OCI-LY3 (cell line): ENCODE measurements at regions not wholly inside any gene's neighbourhood (a gene's known extent, or its start where the extent isn't known, plus 50 kb on each side); places are given as distances from the start of the nearest gene placed in this dataset.

Experiments
- H2AFZ ChIP-seq: fragments of 200-600, 300-600 bp; shearing (Covaris generic); 2 replicates; pipeline ENCODE4 v1.6.0; 2014; ENCODE audit warnings: antibody characterized with exemption, low read depth, low read length
- H3K27ac ChIP-seq: fragments of 200-600, 300-600 bp; sonication (generic); 2 replicates; pipeline ENCODE4 v1.5.1; 2014; ENCODE audit warnings: mild to moderate bottlenecking, low read length, moderate library complexity, mixed read lengths
- H3K27me3 ChIP-seq: fragments of 200-600, 300-600 bp; sonication (generic); 2 replicates; pipeline ENCODE4 v1.6.1; 2014; ENCODE audit warnings: low read depth, low read length, mixed read lengths
- H3K36me3 ChIP-seq: fragments of 200-600, 300-600 bp; sonication (generic); replicated peaks from 2 replicates; pipeline ENCODE3; 2014; ENCODE audit warnings: low read depth, low read length, mixed read lengths
- H3K4me1 ChIP-seq: fragments of 300-600, 200-600 bp; sonication (generic); 2 replicates; pipeline ENCODE4 v1.6.1; 2014; ENCODE audit warnings: low read length, mixed read lengths
- H3K4me2 ChIP-seq: fragments of 200-600, 300-600 bp; sonication (generic); 2 replicates; pipeline ENCODE4 v1.6.1; 2014; ENCODE audit warnings: low read length, mixed read lengths
- H3K4me3 ChIP-seq: fragments of 300-600, 200-600 bp; sonication (generic); 2 replicates; pipeline ENCODE4 v1.5.1; 2014; ENCODE audit warnings: antibody characterized with exemption, mild to moderate bottlenecking, low read length, moderate library complexity
- H3K79me2 ChIP-seq: fragments of 300-600, 200-600 bp; shearing (Covaris generic); 2 replicates; pipeline ENCODE4 v1.6.1; 2014; ENCODE audit warnings: mild to moderate bottlenecking, low read length, mixed read lengths
- H3K9ac ChIP-seq: fragments of 300-600, 200-600 bp; shearing (Covaris generic); 2 replicates; pipeline ENCODE4 v1.6.0; 2014; ENCODE audit warnings: mild to moderate bottlenecking, low read length, moderate library complexity
- H3K9me3 ChIP-seq: fragments of 200-600, 300-600 bp; shearing (Covaris generic); 2 replicates; pipeline ENCODE4 v1.6.1; 2014; ENCODE audit warnings: low read length, mixed read lengths; ENCODE audit not compliant: insufficient read depth
- H4K20me1 ChIP-seq: fragments of 200-600, 300-600 bp; sonication (generic); 2 replicates; pipeline ENCODE4 v1.6.1; 2016; ENCODE audit warnings: low read length, mixed read lengths; ENCODE audit not compliant: insufficient read depth
- CTCF ChIP-seq: fragments of 200-600, 300-600 bp; sonication (generic); IDR thresholded peaks from 2 replicates; pipeline ENCODE4 v1.5.1; 2014; ENCODE audit warnings: antibody characterized with exemption, low read length, low read depth
- EZH2phosphoT487 ChIP-seq: fragments of 200-600 bp; shearing (Covaris generic); IDR thresholded peaks from 2 replicates; pipeline ENCODE4 v1.6.1; 2018; ENCODE audit warnings: antibody characterized with exemption, mixed run types, low read depth

GRCh38 chr12:66905201-66905600, 226.3 kb upstream of the GRIP1 start:
- Histone ChIP-seq H3K4me1 (peaks cover 13% of the 10 kb centered on the region), H3K9ac (no peak overlapping the region), H3K4me3 (no peak overlapping the region), H3K9me3 (no peaks in the 10 kb centered on the region), H3K4me2 (no peak overlapping the region), H3K27ac (no peak overlapping the region), H3K36me3 (no peaks in the 10 kb centered on the region), H2AFZ (no peak overlapping the region), H4K20me1 (no peaks in the 10 kb centered on the region), H3K79me2 (no peaks in the 10 kb centered on the region), H3K27me3 (no peaks in the 10 kb centered on the region)
- TF ChIP-seq EZH2phosphoT487, result no peak
- TF ChIP-seq CTCF, result no peak

GRCh38 chr12:66910366-66910974, 231.6 kb upstream of the GRIP1 start:
- no peak overlapping the region for H3K9ac ChIP-seq
- H3K27me3 ChIP-seq, result no peaks in the 10 kb centered on the region
- no peaks in the 10 kb centered on the region for H3K9me3 ChIP-seq
- no peaks in the 10 kb centered on the region for H3K4me1 ChIP-seq
- no peak overlapping the region for H3K27ac ChIP-seq
- H3K4me3 ChIP-seq, result no peak overlapping the region
- no peaks in the 10 kb centered on the region for H4K20me1 ChIP-seq
- H2AFZ ChIP-seq, result no peak overlapping the region
- H3K79me2 ChIP-seq, result no peaks in the 10 kb centered on the region
- H3K36me3 ChIP-seq, result no peaks in the 10 kb centered on the region
- no peak overlapping the region for H3K4me2 ChIP-seq
- TF ChIP-seq CTCF (no peak), EZH2phosphoT487 (no peak)

- TF ChIP-seq EZH2phosphoT487 (no peak), CTCF (no peak)
- Histone ChIP-seq H3K27me3 (no peaks in the 10 kb centered on the region), H3K79me2 (no peaks in the 10 kb centered on the region), H3K4me1 (no peaks in the 10 kb centered on the region), H3K9ac (no peak overlapping the region), H3K4me3 (no peak overlapping the region), H3K36me3 (no peaks in the 10 kb centered on the region), H3K9me3 (no peaks in the 10 kb centered on the region), H3K27ac (no peak overlapping the region), H3K4me2 (no peak overlapping the region), H2AFZ (no peak overlapping the region), H4K20me1 (no peaks in the 10 kb centered on the region)
Measured at GRCh38 chr12:66915306-66915904, 236.5 kb upstream of the GRIP1 start.

- H3K4me1 ChIP-seq, result no peaks in the 10 kb centered on the region
- no peaks in the 10 kb centered on the region for H3K36me3 ChIP-seq
Measured at GRCh38 chr12:66916189-66916588, 237.3 kb upstream of the GRIP1 start.

More at GRCh38 chr12:66916189-66916588, 237.3 kb upstream of the GRIP1 start:
- Histone ChIP-seq H3K4me3 (no peak overlapping the region), H3K79me2 (no peaks in the 10 kb centered on the region), H3K9ac (no peak overlapping the region), H2AFZ (no peak overlapping the region), H3K27me3 (no peaks in the 10 kb centered on the region), H4K20me1 (no peaks in the 10 kb centered on the region), H3K4me2 (no peak overlapping the region), H3K27ac (no peak overlapping the region), H3K9me3 (no peaks in the 10 kb centered on the region)
- TF ChIP-seq EZH2phosphoT487 (no peak), CTCF (no peak)
